Stimulated activated CD4-positive, alpha-beta T cell treated with anti-CD3 and anti-CD28 coated beads, Interleukin-1b, Interleukin-23, amount 100 ng/mL, for 1 hour (primary cell): ENCODE measurements at regions not wholly inside any gene's neighbourhood (a gene's known extent, or its start where the extent isn't known, plus 50 kb on each side); places are given as distances from the start of the nearest gene placed in this dataset.
"Not testable (repeated sequence)": the region's sequence is repeated elsewhere in the genome, so short reads cannot be mapped to it uniquely, and the experiment has no call there.

Source experiments
- DNase-seq, 2 donors: peaks; one replicate each; pipeline ENCODE4 v3.0.0-alpha.2; 2020; ENCODE audit warnings: low read depth in 2 of 2

- no peak for DNase-seq
Observed at GRCh38 chr13:90868321-90868920, 479.1 kb upstream of the MIR17HG start.

- DNase-seq: no peak
Observed at GRCh38 chr13:90869580-90869979, 477.9 kb upstream of the MIR17HG start.

- DNase-seq: no peak
Observed at GRCh38 chr13:90872491-90873025, 474.9 kb upstream of the MIR17HG start.

GRCh38 chr13:90880790-90881189 lies 466.7 kb upstream of the MIR17HG start:
- no peak for DNase-seq

GRCh38 chr13:90882551-90882950 lies 464.9 kb upstream of the MIR17HG start:
- DNase-seq: no peak

GRCh38 chr13:90883592-90883991 lies 463.9 kb upstream of the MIR17HG start:
- DNase-seq: no peak

- DNase-seq: no peak
Observed at GRCh38 chr13:90884066-90884465, 463.4 kb upstream of the MIR17HG start.

GRCh38 chr13:90889906-90890834 lies 457.3 kb upstream of the MIR17HG start:
- no peak for DNase-seq

GRCh38 chr13:90891329-90891728 lies 456.2 kb upstream of the MIR17HG start:
- no peak for DNase-seq

GRCh38 chr13:90893199-90893598 lies 454.3 kb upstream of the MIR17HG start:
- DNase-seq: not testable (repeated sequence)

GRCh38 chr13:90896002-90896401 lies 451.5 kb upstream of the MIR17HG start:
- no peak for DNase-seq

GRCh38 chr13:90898811-90899210 lies 448.7 kb upstream of the MIR17HG start:
- no peak for DNase-seq

GRCh38 chr13:90899416-90899815 lies 448.1 kb upstream of the MIR17HG start:
- DNase-seq: no peak

- no peak for DNase-seq
Observed at GRCh38 chr13:90902255-90902654, 445.2 kb upstream of the MIR17HG start.

GRCh38 chr13:90906554-90906953 lies 440.9 kb upstream of the MIR17HG start:
- DNase-seq: no peak

GRCh38 chr13:90908792-90909191 lies 438.7 kb upstream of the MIR17HG start:
- no peak for DNase-seq

- DNase-seq: no peak
Observed at GRCh38 chr13:90910018-90910639, 437.4 kb upstream of the MIR17HG start.

- DNase-seq: no peak
Observed at GRCh38 chr13:90912247-90912646, 435.2 kb upstream of the MIR17HG start.

GRCh38 chr13:90918536-90918935 lies 429.0 kb upstream of the MIR17HG start:
- no peak for DNase-seq

GRCh38 chr13:90919153-90919552 lies 428.3 kb upstream of the MIR17HG start:
- DNase-seq: no peak

GRCh38 chr13:90926459-90926858 lies 421.0 kb upstream of the MIR17HG start:
- no peak for DNase-seq

GRCh38 chr13:90928109-90928508 lies 419.4 kb upstream of the MIR17HG start:
- DNase-seq: no peak
